Head of caudate nucleus (tissue), 42 donors: ENCODE measurements at regions not wholly inside any gene's neighbourhood (a gene's known extent, or its start where the extent isn't known, plus 50 kb on each side); places are given as distances from the start of the nearest gene placed in this dataset.

Experiments used
- DNase-seq, 42 donors: peaks; one replicate each; pipeline versions ENCODE4 v3.0.0 to v3.0.0-alpha.2; 2020 to 2021; ENCODE audit warnings: mixed read lengths in 7 of 42
- intact Hi-C: fragments of 100-400 bp; cut with DNase I; formaldehyde crosslinking; loops from one replicate; pipeline ENCODE4 v1.15.0; 2022

- no peak for DNase-seq
- intact Hi-C loops = no loop called here
These were observed 1935.0 kb downstream of the EFNA5 start for GRCh38 chr5:105735704-105736103.

- intact Hi-C loops = no loop called here
- DNase-seq = no peak
These were observed 1939.8 kb downstream of the EFNA5 start for GRCh38 chr5:105730982-105731381.

DNA sequence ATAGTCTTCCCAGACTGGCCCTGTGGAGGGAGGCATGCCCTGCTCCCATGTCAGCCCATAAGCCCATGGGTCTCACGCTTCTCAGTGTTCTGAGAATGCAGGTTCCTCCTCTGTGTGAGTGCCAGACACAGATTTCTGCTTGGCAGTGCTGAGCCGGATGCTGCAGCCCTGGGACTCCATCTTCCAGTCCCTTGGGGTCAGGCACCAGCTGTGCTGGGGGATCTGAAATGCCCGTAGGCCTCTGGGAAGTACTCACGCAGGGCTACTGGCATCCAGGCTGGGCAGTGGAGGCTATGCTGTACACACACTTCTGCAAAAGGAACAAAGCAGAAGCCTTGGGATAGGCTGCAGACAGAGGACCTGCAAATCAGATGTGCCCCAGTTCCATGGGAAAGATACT lies 1944.6 kb downstream of the EFNA5 start:
- no peak for DNase-seq
- intact Hi-C loops = no loop called here

DNA sequence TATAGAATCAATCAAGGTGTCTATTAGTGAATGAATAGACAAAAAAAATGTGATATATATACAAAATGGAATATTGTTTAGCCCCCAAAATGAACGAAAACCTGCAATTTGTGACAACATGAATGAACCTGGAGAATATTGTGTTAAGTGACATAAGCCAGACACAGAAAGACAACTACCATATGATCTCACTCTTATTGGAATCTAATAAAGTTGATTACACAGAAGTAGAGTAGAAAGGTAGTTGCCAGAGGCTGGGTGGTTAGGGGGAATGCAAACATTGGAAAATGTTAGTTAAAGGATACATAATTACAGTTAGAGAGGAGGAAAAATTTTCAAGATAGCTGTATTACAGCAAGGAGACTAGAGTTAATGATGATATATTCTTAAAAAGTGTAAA lies 1962.3 kb downstream of the EFNA5 start:
- no peak for DNase-seq
- intact Hi-C loops = no loop called here

- intact Hi-C loops = no loop called here
These were observed 1968.4 kb downstream of the EFNA5 start for GRCh38 chr5:105702323-105702722.

GRCh38 chr5:105696440-105696839 lies 1974.3 kb downstream of the EFNA5 start:
- no peak for DNase-seq
- intact Hi-C loops = no loop called here

More at GRCh38 chr5:105702323-105702722, 1968.4 kb downstream of the EFNA5 start:
- no peak for DNase-seq

GRCh38 chr5:105695941-105696340 lies 1974.8 kb downstream of the EFNA5 start:
- DNase-seq = no peak

GRCh38 chr5:105689596-105689995 lies 1981.1 kb downstream of the EFNA5 start:
- intact Hi-C loops = no loop called here
- no peak for DNase-seq

More at GRCh38 chr5:105695941-105696340, 1974.8 kb downstream of the EFNA5 start:
- intact Hi-C loops = no loop called here

DNA sequence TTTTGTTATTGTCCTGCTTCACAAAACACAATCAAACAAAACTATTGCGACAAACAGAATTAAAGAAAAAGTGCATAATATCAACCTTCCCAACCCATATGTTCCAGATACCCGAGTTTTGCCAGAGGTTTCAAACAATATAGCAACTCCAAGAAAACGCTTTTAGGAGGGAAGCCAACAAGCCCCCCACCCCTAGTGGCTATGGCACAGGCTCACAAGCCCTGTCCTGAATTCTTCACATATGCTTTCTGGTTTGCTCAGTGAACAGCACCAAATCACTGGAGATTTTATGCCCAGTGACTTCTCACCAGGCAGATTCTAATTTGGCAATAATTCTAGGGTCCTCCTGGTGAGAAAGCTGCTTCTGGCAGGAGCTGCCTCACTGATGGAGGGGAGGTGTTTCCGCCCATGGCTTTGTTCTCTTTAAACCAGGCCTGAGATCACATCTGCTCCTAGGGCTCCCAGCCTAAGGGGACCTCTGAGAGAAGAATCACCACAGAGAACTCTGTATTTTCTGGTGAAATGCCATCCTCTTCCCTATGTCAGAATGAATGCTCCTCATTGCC lies 1982.4 kb downstream of the EFNA5 start:
- intact Hi-C loops = no loop called here
- DNase-seq = no peak

GRCh38 chr5:105687493-105687892 lies 1983.2 kb downstream of the EFNA5 start:
- intact Hi-C loops = no loop called here
- no peak for DNase-seq

GRCh38 chr5:105685884-105686283 lies 1984.9 kb downstream of the EFNA5 start:
- no peak for DNase-seq
- intact Hi-C loops = no loop called here

DNA sequence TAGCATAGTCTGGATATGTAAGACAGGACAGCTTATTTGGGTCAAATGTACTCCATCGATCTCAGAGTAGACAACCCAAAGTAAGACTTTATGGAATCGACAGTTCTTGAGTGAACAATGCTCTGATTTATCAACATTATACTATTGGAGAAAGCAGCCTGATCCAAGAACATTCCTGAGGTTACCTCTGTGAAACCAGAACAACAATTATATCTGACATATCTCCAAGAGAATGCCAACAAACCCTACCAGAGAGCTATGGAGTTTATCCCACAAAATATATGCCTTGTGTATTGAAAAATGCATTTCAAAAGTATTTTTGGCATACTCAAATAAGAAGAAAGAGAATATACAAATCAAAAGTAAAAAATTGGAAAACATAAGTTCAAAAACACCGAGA lies 1985.9 kb downstream of the EFNA5 start:
- intact Hi-C loops = no loop called here
- DNase-seq = no peak

DNA sequence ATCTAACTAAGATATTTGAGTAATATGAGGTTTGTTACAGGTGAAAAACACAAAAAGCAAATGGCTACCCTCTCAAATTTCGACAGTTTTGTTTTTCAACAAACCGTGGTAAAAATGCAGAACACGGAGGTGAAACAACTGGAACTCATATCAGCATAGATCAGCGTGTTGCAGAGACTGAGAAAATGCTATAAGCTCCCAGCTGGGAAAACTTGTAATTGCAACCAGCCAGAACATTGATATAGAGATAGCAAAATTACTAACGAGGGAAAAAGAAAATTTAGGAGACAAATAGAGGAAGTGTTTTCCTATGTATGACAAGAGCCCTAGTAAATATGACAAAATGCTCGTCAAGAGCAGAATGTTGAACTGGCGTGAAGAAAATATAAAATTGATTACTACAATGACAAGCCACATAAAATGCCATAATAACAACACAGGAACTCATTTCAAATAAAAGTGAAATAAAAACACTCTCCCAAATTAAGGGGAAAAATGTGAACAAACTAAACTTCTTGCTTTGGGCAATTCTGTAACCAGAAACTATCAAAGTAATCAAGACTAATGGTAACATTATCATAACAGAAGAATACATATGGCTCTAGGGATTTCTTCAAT lies 1989.8 kb downstream of the EFNA5 start:
- no peak for DNase-seq
- intact Hi-C loops = no loop called here

DNA sequence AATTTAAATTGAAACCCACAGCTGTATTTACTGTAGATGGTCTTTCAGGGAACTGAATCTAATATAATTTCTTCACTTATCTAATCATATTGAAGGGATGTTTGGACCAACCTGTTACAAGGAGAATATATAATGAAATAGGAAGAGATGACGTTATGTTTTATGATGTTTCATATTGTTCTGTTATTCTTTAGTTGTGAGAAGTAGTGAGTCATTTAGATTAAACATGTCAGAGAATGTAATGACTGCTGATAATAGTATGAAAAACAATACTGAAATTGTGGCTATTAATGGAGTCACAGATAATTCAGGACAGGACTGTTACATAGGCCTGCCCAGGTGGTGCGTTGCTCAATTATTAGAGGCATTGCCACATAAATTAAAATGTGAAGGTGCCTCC lies 1993.4 kb downstream of the EFNA5 start:
- intact Hi-C loops = no loop called here
- no peak for DNase-seq

DNA sequence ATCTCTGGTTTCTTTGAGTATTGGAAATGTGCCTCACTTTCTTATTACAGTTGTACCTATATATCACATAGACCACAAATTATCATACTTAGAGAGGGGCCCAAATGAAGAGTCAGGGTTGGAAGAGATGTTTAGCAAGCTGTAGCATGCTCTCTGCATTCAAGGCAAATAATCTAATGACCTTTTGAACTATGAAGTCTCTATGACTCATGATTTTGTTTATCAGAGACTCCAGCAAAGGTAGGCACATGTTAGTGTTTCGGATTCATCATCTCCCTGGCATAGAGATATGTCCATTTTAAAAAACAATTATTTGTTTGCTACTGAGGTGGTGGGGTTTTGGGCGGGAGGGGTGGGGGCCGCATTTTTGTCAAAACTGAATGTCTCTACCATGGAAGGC lies 2000.1 kb downstream of the EFNA5 start:
- intact Hi-C loops = no loop called here
- no peak for DNase-seq

GRCh38 chr5:105663671-105664070 lies 2007.1 kb downstream of the EFNA5 start:
- intact Hi-C loops = no loop called here
- no peak for DNase-seq

- intact Hi-C loops = no loop called here
- DNase-seq = no peak
These were observed 2011.3 kb downstream of the EFNA5 start for GRCh38 chr5:105659396-105659795.

DNA sequence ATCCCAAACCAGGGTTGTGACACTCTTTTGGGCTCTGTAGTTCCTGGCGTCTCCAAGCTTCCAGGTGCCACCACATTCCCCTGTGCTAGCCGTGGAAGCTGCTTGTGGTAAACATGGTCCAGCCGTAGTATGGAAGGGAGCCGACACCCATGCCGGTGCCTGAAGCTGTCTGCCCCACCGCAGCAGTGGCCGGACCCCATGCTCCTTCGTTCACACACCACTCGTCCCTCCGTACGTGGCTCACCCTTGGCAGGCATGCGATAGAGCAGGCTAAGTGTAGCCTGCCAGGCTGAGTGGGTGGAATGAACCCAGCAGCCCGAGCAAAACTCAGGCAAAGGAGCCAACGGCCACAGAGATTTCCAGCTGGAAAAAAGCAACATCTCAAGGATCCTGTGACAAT lies 2030.4 kb downstream of the EFNA5 start:
- DNase-seq = no peak
- intact Hi-C loops = no loop called here

DNA sequence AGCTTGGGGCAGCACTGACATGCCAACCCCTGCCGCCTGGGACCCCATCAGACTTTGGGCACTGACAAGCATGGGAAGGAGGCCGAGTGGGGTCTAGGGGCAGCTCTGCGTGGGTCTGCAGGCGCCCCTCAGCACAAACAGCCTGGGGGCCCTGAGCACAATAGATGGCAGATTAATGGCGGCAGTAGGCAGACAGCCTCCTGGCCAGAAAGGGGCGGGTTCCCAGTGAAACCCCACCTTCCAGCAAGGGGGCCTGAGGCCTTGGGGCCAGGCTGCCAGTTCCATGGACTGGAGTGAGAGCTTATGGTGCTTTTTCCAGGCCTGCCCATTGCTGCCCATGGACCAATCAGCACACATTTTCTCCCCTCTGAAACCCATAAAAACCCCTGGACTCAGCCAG lies 2031.2 kb downstream of the EFNA5 start:
- DNase-seq = no peak
- intact Hi-C loops = no loop called here

GRCh38 chr5:105639068-105639467 lies 2031.7 kb downstream of the EFNA5 start:
- intact Hi-C loops = no loop called here
- DNase-seq = no peak

DNA sequence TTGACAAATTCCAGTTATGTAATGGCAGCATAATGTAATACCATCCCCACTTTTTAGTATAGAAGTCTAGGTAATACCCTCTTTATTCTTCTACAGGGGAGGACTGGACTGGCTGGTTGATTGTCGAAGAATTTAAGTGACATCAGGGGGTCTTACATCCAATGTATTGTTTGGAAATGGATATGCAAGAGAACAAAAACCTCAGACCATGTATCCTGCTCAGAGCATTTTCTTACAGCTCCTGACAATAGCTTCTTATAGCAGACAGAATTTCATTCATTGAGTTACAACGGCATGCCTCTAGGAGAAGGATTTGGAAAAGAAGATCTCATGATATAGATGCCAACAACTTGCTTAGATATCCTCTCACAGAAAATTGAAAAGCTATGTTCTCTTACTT lies 2032.3 kb downstream of the EFNA5 start:
- no peak for DNase-seq
- intact Hi-C loops = no loop called here

DNA sequence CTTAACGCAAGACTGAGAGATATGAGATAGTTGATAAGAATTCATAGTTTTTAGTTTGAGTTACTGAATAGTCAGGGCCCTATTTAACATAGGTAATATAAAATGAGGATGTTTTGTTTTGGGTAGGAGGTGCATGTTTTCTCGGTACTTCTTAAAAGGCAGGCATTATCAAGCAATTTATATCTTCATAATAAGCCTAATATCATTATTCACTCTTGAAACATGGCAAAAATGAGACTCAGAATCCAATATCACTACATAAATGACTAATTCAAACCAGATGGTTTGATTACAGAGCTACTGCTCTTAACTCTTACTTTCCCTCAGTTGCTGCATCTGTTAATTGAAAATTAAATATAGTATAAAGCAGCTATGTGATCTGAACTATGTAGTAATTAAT lies 2038.7 kb downstream of the EFNA5 start:
- DNase-seq = no peak
- intact Hi-C loops = no loop called here
